SK-N-SH (cell line): ENCODE measurements at regions not wholly inside any gene's neighbourhood (a gene's known extent, or its start where the extent isn't known, plus 50 kb on each side); places are given as distances from the start of the nearest gene placed in this dataset.
"Not testable (repeated sequence)": the region's sequence is repeated elsewhere in the genome, so short reads cannot be mapped to it uniquely, and the experiment has no call there.

ENCODE experiments used
- CTCF ChIA-PET: fragments of 300-600, 350-600 bp; formaldehyde crosslinking; extraction: SDS; loops from one replicate; lab custom pipeline; 2021; lab: Yijun Ruan, JAX
- POLR2A ChIA-PET: fragments of 350-600 bp; sonication (Branson Sonifier 250); formaldehyde crosslinking; extraction: SDS; loops from one replicate; lab custom pipeline; 2020; ENCODE audit warnings: antibody characterized with exemption, inconsistent platforms; lab: Yijun Ruan, JAX
- DNase-seq: peaks from one replicate; pipeline ENCODE4 v3.0.0; 2012
- H2AFZ ChIP-seq: fragments of 200-600 bp; sonication (generic); 2 replicates; pipeline ENCODE4 v1.8.1; 2016; ENCODE audit warnings: antibody characterized with exemption, mild to moderate bottlenecking, low read depth
- H3F3A ChIP-seq: fragments of 200-600 bp; sonication (generic); replicated peaks from 2 replicates; pipeline ENCODE3; 2016; ENCODE audit warnings: antibody characterized with exemption, mild to moderate bottlenecking; ENCODE audit not compliant: insufficient read depth
- H3K27ac ChIP-seq, 2 experiments: fragments of 200-500 bp in 1 of 2; fragments of 200-600 bp in 1 of 2; sonication (Bioruptor generic) in 1 of 2; sonication (generic), shearing (Covaris generic) in 1 of 2; 2 replicates each; pipeline versions ENCODE4 v1.5.1 to v1.6.1; 2014 to 2016; ENCODE audit warnings: low read depth in 2 of 2, inconsistent platforms in 1 of 2, low read length in 1 of 2, mild to moderate bottlenecking in 1 of 2, mixed read lengths in 1 of 2
- H3K27me3 ChIP-seq: fragments of 200-600 bp; sonication (generic), shearing (Covaris generic); 2 replicates; pipeline ENCODE4 v1.6.1; 2016; ENCODE audit warnings: mixed run types; ENCODE audit not compliant: insufficient read depth
- H3K36me3 ChIP-seq, 2 experiments: fragments of 200-500 bp in 1 of 2; fragments of 200-600 bp in 1 of 2; sonication (Bioruptor generic) in 1 of 2; sonication (generic) in 1 of 2; replicated peaks in 1 of 2; 2 replicates each; pipeline versions ENCODE3 to v1.5.1; 2014 to 2016; ENCODE audit warnings: low read length in 1 of 2, mild to moderate bottlenecking in 1 of 2; ENCODE audit not compliant: insufficient read depth in 2 of 2, control insufficient read depth in 1 of 2
- H3K4me1 ChIP-seq, 2 experiments: fragments of 200-500 bp in 1 of 2; fragments of 200-600 bp in 1 of 2; sonication (Bioruptor generic) in 1 of 2; sonication (generic), shearing (Covaris generic) in 1 of 2; 2 replicates each; pipeline versions ENCODE4 v1.5.1 to v1.6.1; 2014 to 2016; ENCODE audit warnings: low read depth in 1 of 2, low read length in 1 of 2, mixed run types in 1 of 2; ENCODE audit not compliant: insufficient read depth in 2 of 2, control insufficient read depth in 1 of 2
- H3K4me2 ChIP-seq: fragments of 200-600 bp; sonication (generic), shearing (Covaris generic); 2 replicates; pipeline ENCODE4 v1.6.1; 2017; ENCODE audit warnings: mixed run types
- H3K4me3 ChIP-seq, 2 experiments: fragments of 200-500 bp in 1 of 2; fragments of 200-600 bp in 1 of 2; sonication (Bioruptor generic) in 1 of 2; sonication (generic), shearing (Covaris generic) in 1 of 2; 2 replicates each; pipeline versions ENCODE4 v1.5.1 to v1.8.1; 2014 to 2016; ENCODE audit warnings: low read depth in 2 of 2, inconsistent platforms in 1 of 2, low read length in 1 of 2, mild to moderate bottlenecking in 1 of 2, mixed read lengths in 1 of 2, moderate library complexity in 1 of 2
- H3K79me2 ChIP-seq: fragments of 200-600 bp; sonication (generic); 2 replicates; pipeline ENCODE4 v1.8.1; 2017; ENCODE audit warnings: mild to moderate bottlenecking; ENCODE audit not compliant: insufficient read depth
- H3K9ac ChIP-seq: fragments of 200-600 bp; sonication (generic); 2 replicates; pipeline ENCODE4 v1.6.1; 2017; ENCODE audit warnings: mixed run types
- H3K9me2 ChIP-seq: fragments of 200-600 bp; sonication (generic); 2 replicates; pipeline ENCODE4 v1.6.1; 2017; ENCODE audit warnings: mixed run types
- H3K9me3 ChIP-seq: fragments of 200-600 bp; sonication (generic); 2 replicates; pipeline ENCODE4 v1.6.1; 2017; ENCODE audit warnings: mixed run types, mild to moderate bottlenecking, moderate library complexity
- H4K20me1 ChIP-seq: fragments of 200-600 bp; sonication (generic); 2 replicates; pipeline ENCODE4 v1.6.1; 2017; ENCODE audit warnings: mild to moderate bottlenecking, mixed run types; ENCODE audit not compliant: insufficient read depth
- EZH2phosphoT487 ChIP-seq: fragments of 200-600 bp; sonication (generic); IDR thresholded peaks from 2 replicates; pipeline ENCODE4 v1.6.1; 2017; ENCODE audit warnings: low read depth, mixed run types, mild to moderate bottlenecking, antibody characterized with exemption, moderate library complexity, borderline replicate concordance
- FOXJ3 ChIP-seq: sonication (generic); formaldehyde crosslinking; IDR thresholded peaks from 2 replicates; pipeline ENCODE4 v1.5.1; 2020; ENCODE audit warnings: mild to moderate bottlenecking, missing genetic modification reagents
- FOXM1 ChIP-seq: IDR thresholded peaks from 2 replicates; pipeline ENCODE4 v1.4.0; 2012; ENCODE audit warnings: low read depth, mild to moderate bottlenecking
- GABPA ChIP-seq: IDR thresholded peaks from 2 replicates; pipeline ENCODE4 v1.4.0; 2012; ENCODE audit warnings: low read depth, mild to moderate bottlenecking
- GATA2 ChIP-seq: sonication (generic); formaldehyde crosslinking; IDR thresholded peaks from 2 replicates; pipeline ENCODE4 v1.5.0; 2020; ENCODE audit warnings: mild to moderate bottlenecking, missing genetic modification reagents
- JUND ChIP-seq: IDR thresholded peaks from 2 replicates; pipeline ENCODE4 v1.4.0; 2012
- NFIC ChIP-seq: IDR thresholded peaks from 2 replicates; pipeline ENCODE4 v1.4.0; 2012; ENCODE audit warnings: borderline replicate concordance
- NRF1 ChIP-seq: IDR thresholded peaks from 2 replicates; pipeline ENCODE4 v1.6.1; 2012; ENCODE audit warnings: low read depth, mild to moderate bottlenecking, low read length
- PBX3 ChIP-seq: IDR thresholded peaks from 2 replicates; pipeline ENCODE4; 2012
- RAD21 ChIP-seq: IDR thresholded peaks from 2 replicates; pipeline ENCODE4 v1.6.1; 2012; ENCODE audit warnings: mild to moderate bottlenecking, low read length
- RCOR1 ChIP-seq: fragments of 150-350 bp; IDR thresholded peaks from 2 replicates; pipeline ENCODE4 v1.6.1; 2017; ENCODE audit warnings: antibody characterized with exemption, low read length
- RXRA ChIP-seq: IDR thresholded peaks from 2 replicates; pipeline ENCODE4 v1.4.0; 2012; ENCODE audit warnings: low read depth, mild to moderate bottlenecking, borderline replicate concordance
- SIN3A ChIP-seq: IDR thresholded peaks from 2 replicates; pipeline ENCODE4 v1.6.1; 2012; ENCODE audit warnings: low read depth, mild to moderate bottlenecking, low read length, moderate library complexity, borderline replicate concordance
- TAF1 ChIP-seq: IDR thresholded peaks from 2 replicates; pipeline ENCODE4 v1.6.1; 2012; ENCODE audit warnings: low read depth, mild to moderate bottlenecking, low read length, moderate library complexity, borderline replicate concordance
- TEAD4 ChIP-seq: IDR thresholded peaks from 2 replicates; pipeline ENCODE4 v1.4.0; 2012; ENCODE audit warnings: mild to moderate bottlenecking, borderline replicate concordance; ENCODE audit not compliant: insufficient read depth
- YY1 ChIP-seq: IDR thresholded peaks from 2 replicates; pipeline ENCODE4 v1.4.0; 2012; ENCODE audit warnings: low read depth, mild to moderate bottlenecking
- WGBS: methylation state at CpG from one replicate; pipeline ENCODE4 v1.1.6; 2017; ENCODE audit warnings: low lambda C conversion rate; 5-methylcytosine and 5-hydroxymethylcytosine counted together

- Histone ChIP-seq H3K9me2 (no peaks in the 10 kb centered on the region), H3F3A (no peaks in the 10 kb centered on the region), H3K9me3 (no peaks in the 10 kb centered on the region), H3K9ac (no peak overlapping the region), H3K36me3 (no peaks in the 10 kb centered on the region), H3K27ac (no peak overlapping the region), H3K27me3 (no peaks in the 10 kb centered on the region), H2AFZ (no peak overlapping the region), H4K20me1 (no peaks in the 10 kb centered on the region), H3K79me2 (no peaks in the 10 kb centered on the region), H3K4me3 (no peak overlapping the region), H3K4me1 (no peaks in the 10 kb centered on the region), H3K4me2 (no peak overlapping the region)
- POLR2A ChIA-PET = no interaction called here
- TF ChIP-seq NFIC (no peak), NRF1 (no peak), YY1 (no peak), RCOR1 (no peak), EZH2phosphoT487 (no peak), TEAD4 (no peak), FOXJ3 (CRISPR knock-in tag) (no peak), GATA2 (CRISPR knock-in tag) (no peak), TAF1 (no peak), RAD21 (no peak)
- CTCF ChIA-PET = no interaction called here
- 25% methylated on average over 2 of the region's 2 CpGs for WGBS
- DNase-seq = no peak
Observed at GRCh38 chr6:92399911-92400310, 1019.4 kb downstream of the EPHA7 start.

GRCh38 chr6:92388706-92389105 is 1030.7 kb downstream of the EPHA7 start:
- H3K4me3 ChIP-seq, DNase-seq, H2AFZ ChIP-seq, H4K20me1 ChIP-seq, POLR2A ChIA-PET, H3K36me3 ChIP-seq, H3K9me3 ChIP-seq, H3F3A ChIP-seq, H3K27ac ChIP-seq, H3K9ac ChIP-seq, H3K4me1 ChIP-seq, H3K79me2 ChIP-seq, H3K4me2 ChIP-seq, H3K27me3 ChIP-seq, H3K9me2 ChIP-seq: not testable (repeated sequence)
- 54% methylated on average over 8 of the region's 8 CpGs for WGBS
- CTCF ChIA-PET = interaction anchor here (1.5 kb wide), 1 partner anchor 32 kb away, joined by 5 read pairs; no protein-coding TSS in a partner anchor

GRCh38 chr6:92380803-92381601 is 1038.4 kb downstream of the EPHA7 start:
- no peaks in the 10 kb centered on the region for H3K9me2 ChIP-seq
- H3K9me3 ChIP-seq = no peaks in the 10 kb centered on the region
- no peak for TF ChIP-seq SIN3A
- TF ChIP-seq RXRA = no peak
- TF ChIP-seq JUND = no peak
- no peak for TF ChIP-seq FOXM1
- TF ChIP-seq TAF1 = no peak
- TF ChIP-seq GABPA = no peak
- TF ChIP-seq GATA2 (CRISPR knock-in tag) = no peak
- TF ChIP-seq PBX3 = no peak
- no peak overlapping the region for H3K27ac ChIP-seq
- no peaks in the 10 kb centered on the region for H4K20me1 ChIP-seq
- WGBS = 13% methylated on average over 2 of the region's 2 CpGs
- POLR2A ChIA-PET = no interaction called here
- CTCF ChIA-PET = no interaction called here
- no peaks in the 10 kb centered on the region for H3K27me3 ChIP-seq
- H2AFZ ChIP-seq = no peak overlapping the region
- DNase-seq = no peak
- no peaks in the 10 kb centered on the region for H3K36me3 ChIP-seq
- H3K9ac ChIP-seq = no peak overlapping the region
- H3F3A ChIP-seq = no peaks in the 10 kb centered on the region
- peaks cover 0 to 9% of the 10 kb centered on the region in 2 experiments; a peak in 2 of 4 replicates for H3K4me1 ChIP-seq
- no peak overlapping the region for H3K4me3 ChIP-seq
- no peaks in the 10 kb centered on the region for H3K79me2 ChIP-seq
- H3K4me2 ChIP-seq = no peak overlapping the region
